ENCODE measurements at regions not wholly inside any gene's neighbourhood (a gene's known extent, or its start where the extent isn't known, plus 50 kb on each side); places are given as distances from the start of the nearest gene placed in this dataset.

DNA sequence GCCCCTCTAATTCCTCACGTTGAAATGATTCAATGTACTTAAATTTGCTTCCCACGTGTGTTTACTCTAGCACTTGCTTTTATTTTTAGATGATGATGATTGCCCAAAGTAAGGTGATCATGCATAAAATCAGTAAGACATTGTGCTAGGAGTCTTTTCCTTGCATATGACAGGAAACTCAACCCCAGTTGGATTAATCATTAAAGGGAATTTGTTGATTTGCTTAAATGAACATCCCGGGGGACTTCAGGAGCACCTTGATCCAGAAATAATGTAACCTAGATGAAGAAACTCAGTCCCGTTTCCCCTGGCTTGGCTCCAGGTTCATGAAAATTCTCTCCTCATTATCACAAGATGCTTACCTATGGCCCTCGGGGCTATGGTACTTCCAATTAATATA, 106.1 kb upstream of the STC2 start:
- no peak for DNase-seq (ENCODE audit: extremely low spot score, unreplicated experiment)
- peaks cover 7% of the 10 kb centered on the region for H3K4me1 Mint-ChIP-seq (ENCODE audit: unreplicated experiment)
- TF ChIP-seq, protein P1, sequence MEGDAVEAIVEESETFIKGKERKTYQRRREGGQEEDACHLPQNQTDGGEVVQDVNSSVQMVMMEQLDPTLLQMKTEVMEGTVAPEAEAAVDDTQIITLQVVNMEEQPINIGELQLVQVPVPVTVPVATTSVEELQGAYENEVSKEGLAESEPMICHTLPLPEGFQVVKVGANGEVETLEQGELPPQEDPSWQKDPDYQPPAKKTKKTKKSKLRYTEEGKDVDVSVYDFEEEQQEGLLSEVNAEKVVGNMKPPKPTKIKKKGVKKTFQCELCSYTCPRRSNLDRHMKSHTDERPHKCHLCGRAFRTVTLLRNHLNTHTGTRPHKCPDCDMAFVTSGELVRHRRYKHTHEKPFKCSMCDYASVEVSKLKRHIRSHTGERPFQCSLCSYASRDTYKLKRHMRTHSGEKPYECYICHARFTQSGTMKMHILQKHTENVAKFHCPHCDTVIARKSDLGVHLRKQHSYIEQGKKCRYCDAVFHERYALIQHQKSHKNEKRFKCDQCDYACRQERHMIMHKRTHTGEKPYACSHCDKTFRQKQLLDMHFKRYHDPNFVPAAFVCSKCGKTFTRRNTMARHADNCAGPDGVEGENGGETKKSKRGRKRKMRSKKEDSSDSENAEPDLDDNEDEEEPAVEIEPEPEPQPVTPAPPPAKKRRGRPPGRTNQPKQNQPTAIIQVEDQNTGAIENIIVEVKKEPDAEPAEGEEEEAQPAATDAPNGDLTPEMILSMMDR (IDR thresholded peaks at IDR 0.05), result no peak
- H3K27ac Mint-ChIP-seq (ENCODE audit: unreplicated experiment), result no peak overlapping the region
- no peaks in the 10 kb centered on the region for H3K9me3 Mint-ChIP-seq (ENCODE audit: unreplicated experiment)
- no peaks in the 10 kb centered on the region for H3K27me3 Mint-ChIP-seq (ENCODE audit: unreplicated experiment)
- no peaks in the 10 kb centered on the region for H3K36me3 Mint-ChIP-seq (ENCODE audit: unreplicated experiment)
- no peak overlapping the region for H3K4me3 Mint-ChIP-seq (ENCODE audit: unreplicated experiment)

DNA sequence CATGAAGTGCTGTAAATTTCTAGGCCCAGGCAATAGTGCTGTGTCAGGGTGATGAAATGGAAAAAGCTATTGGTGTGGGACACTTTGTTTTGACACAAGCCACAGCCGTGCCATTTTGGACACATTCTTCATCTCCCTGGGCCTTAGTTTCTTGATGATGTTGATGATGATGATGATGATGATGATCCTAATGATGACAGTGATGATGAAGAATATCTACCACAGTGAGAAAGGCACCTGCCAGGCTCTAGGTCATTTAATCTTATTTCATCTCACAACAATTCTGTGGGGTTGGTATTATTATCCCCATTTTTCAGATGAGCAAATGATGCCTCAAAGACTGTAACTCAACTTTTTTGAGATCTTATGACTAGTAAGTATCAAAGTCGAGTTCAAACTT, 102.2 kb upstream of the STC2 start:
- Mint-ChIP-seq H3K27me3 (ENCODE audit: unreplicated experiment) (no peaks in the 10 kb centered on the region), H3K4me3 (ENCODE audit: unreplicated experiment) (no peak overlapping the region), H3K9me3 (ENCODE audit: unreplicated experiment) (no peaks in the 10 kb centered on the region), H3K27ac (ENCODE audit: unreplicated experiment) (no peak overlapping the region), H3K4me1 (ENCODE audit: unreplicated experiment) (no peaks in the 10 kb centered on the region), H3K36me3 (ENCODE audit: unreplicated experiment) (no peaks in the 10 kb centered on the region)
- DNase-seq (ENCODE audit: extremely low spot score, unreplicated experiment), result no peak
- TF ChIP-seq, protein P1 (IDR thresholded peaks at IDR 0.05), result no peak

DNA sequence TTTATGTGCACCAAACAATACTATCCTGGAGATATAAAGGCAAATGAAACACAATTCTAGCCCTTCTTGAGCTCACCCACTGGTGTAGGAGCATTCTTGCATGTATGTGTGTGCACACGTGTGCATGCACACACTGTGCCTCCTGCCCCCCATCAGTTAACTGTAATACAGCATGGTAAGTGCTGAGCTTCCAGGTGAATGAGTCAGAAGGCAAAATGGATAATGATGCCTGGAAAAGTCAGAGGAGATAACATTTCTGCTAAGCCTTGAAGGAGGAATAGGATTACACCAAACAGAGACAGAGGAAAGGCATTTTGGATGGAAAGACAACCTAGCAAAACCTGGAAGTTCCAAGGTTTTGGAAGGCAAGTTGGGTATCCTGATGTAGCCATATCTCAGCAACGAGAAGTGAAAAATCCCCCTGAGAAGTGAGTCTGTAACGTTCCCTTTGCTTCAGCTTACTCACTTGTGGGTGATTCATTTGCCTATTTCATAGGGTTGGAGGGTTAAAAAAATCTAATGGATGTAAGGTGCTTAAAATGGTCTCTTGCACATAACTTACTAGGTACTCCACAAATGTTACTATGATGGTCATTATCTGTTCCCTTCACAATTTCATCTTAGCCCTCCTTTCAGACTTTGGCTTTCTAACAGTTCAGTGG, 101.4 kb upstream of the STC2 start:
- Mint-ChIP-seq H3K9me3 (ENCODE audit: unreplicated experiment) (no peaks in the 10 kb centered on the region), H3K4me3 (ENCODE audit: unreplicated experiment) (no peak overlapping the region)

DNA sequence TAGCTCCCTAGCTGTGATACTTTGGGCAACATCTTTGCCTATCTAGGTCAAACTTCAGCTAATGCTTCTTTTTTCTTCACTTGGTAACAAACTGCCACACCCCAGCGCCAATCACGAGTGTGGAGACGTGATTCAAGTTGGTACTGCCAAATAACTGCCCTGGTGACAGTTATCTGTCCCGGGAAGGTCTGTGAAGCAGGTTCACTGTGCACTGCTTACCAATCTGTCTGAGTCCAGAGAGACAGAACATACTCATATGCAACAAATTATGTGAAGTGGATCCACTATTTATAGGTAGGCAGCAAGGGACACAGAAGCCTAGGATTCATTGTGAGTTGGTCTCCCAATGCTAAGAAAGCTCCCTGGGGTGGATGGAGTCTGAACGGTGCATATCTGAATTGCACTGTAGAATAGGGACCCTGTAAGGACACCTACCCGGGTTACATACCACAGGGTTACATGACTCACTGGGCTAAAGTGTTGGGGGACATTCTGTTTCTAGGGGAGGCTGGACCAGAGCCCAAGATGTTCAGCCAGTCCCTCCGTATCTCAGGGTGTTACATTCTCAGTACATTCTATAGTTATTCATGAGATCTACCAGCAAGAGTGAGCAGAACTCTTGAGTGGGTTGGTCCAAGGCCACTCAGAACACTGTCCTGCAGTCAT, 95.4 kb upstream of the STC2 start:
- no peak overlapping the region for H3K4me3 Mint-ChIP-seq (ENCODE audit: unreplicated experiment)
- peaks cover 3% of the 10 kb centered on the region for H3K36me3 Mint-ChIP-seq (ENCODE audit: unreplicated experiment)
- no peaks in the 10 kb centered on the region for H3K4me1 Mint-ChIP-seq (ENCODE audit: unreplicated experiment)
- TF ChIP-seq, protein P1 (IDR thresholded peaks at IDR 0.05), result no peak
- no peaks in the 10 kb centered on the region for H3K27me3 Mint-ChIP-seq (ENCODE audit: unreplicated experiment)
- no peak for DNase-seq (ENCODE audit: extremely low spot score, unreplicated experiment)
- H3K27ac Mint-ChIP-seq (ENCODE audit: unreplicated experiment), result no peak overlapping the region
- peaks cover 4% of the 10 kb centered on the region for H3K9me3 Mint-ChIP-seq (ENCODE audit: unreplicated experiment)

More for the DNA sequence above, 101.4 kb upstream of the STC2 start:
- Mint-ChIP-seq H3K27me3 (ENCODE audit: unreplicated experiment) (no peaks in the 10 kb centered on the region), H3K4me1 (ENCODE audit: unreplicated experiment) (no peaks in the 10 kb centered on the region), H3K27ac (ENCODE audit: unreplicated experiment) (no peak overlapping the region), H3K36me3 (ENCODE audit: unreplicated experiment) (no peaks in the 10 kb centered on the region)
- no peak for DNase-seq (ENCODE audit: extremely low spot score, unreplicated experiment)
- TF ChIP-seq, protein P1 (IDR thresholded peaks at IDR 0.05), result no peak

DNA sequence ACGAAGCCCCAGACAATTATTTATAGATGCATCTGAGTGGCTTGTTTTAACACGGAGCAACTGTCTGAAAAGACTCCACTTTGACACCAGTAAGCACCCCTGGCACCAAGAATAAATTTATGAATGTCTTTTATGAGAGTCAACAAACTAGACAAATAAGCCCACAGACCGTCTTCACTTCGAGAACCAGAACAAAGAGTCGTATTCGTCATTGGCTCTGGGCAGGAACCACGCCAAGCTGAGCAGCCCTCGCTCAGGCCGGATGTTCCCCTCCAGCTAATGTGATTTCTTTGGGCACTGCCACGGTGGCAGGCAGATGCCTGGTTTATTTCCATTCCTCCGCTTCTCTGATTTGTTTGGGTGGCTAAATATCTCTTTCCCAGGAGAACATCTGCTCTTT, 91.9 kb upstream of the STC2 start:
- TF ChIP-seq, protein P1 (IDR thresholded peaks at IDR 0.05), result no peak
- Mint-ChIP-seq H3K4me1 (ENCODE audit: unreplicated experiment) (no peaks in the 10 kb centered on the region), H3K4me3 (ENCODE audit: unreplicated experiment) (no peak overlapping the region), H3K27me3 (ENCODE audit: unreplicated experiment) (no peaks in the 10 kb centered on the region), H3K9me3 (ENCODE audit: unreplicated experiment) (peaks cover 9% of the 10 kb centered on the region), H3K36me3 (ENCODE audit: unreplicated experiment) (peaks cover 3% of the 10 kb centered on the region), H3K27ac (ENCODE audit: unreplicated experiment) (no peak overlapping the region)
- DNase-seq (ENCODE audit: extremely low spot score, unreplicated experiment), result no peak
